Activated CD8-positive, alpha-beta memory T cell treated with anti-CD3 and anti-CD28 coated beads, Interleukin-2, amount 50 U/mL, for 48 hours (primary cell): ENCODE measurements at regions not wholly inside any gene's neighbourhood (a gene's known extent, or its start where the extent isn't known, plus 50 kb on each side); places are given as distances from the start of the nearest gene placed in this dataset.
"Not testable (repeated sequence)": the region's sequence is repeated elsewhere in the genome, so short reads cannot be mapped to it uniquely, and the experiment has no call there.

Source experiments
- DNase-seq: peaks from one replicate; pipeline ENCODE4 v3.0.0-alpha.2; 2020

DNA sequence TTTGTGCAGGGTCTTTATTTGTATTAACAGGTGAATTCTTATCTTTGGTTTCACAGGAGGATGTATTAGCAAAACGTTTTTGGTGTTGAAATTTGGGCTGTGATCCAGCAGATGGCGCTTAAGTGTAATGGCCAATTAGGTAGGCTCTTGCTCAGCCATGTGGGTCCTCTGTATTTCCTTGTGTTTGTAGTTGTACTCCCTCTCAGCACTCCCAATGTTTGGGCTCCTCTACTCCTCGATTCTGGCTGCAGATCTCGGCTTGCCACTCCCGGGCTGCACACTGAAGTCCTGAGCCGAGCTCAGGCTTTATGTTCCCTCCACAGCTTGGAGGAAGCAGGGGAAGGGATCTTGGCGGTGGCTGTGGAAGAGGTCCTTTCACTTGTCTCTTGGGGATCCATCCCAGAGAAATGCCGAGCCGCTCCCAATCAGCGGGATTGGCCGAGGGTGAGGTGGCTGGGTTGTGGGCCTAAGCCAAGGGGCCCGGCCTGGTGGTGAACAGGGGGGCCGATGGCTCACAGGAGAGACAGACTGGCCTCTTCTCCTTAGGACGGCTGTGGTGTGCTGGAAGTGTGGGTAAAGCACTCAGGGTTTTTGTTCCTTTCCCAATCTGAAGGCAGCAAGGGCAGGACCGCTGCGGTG lies 133.7 kb downstream of the AEBP2 start:
- DNase-seq, result no peak

DNA sequence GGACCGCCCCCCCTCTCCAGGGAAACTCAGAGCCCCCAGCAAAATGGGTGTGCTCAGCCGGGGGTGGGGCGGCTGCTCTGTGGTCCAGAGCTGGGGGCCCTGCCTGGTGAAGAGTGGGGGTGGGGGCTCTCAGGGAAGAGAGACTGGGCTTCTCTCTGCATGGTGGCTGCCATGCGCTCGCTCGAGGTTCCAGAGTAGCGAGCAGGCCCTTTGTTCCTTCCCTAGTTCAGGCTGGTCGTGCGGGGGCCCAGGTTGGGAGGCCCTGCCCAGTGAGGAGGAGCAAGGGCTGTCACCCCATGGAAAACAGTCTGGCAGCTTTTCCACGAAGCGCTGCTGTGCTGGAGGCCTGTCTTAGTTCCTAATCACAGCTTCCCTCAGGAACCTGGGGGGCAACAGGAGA lies 134.6 kb downstream of the AEBP2 start:
- no peak for DNase-seq

DNA sequence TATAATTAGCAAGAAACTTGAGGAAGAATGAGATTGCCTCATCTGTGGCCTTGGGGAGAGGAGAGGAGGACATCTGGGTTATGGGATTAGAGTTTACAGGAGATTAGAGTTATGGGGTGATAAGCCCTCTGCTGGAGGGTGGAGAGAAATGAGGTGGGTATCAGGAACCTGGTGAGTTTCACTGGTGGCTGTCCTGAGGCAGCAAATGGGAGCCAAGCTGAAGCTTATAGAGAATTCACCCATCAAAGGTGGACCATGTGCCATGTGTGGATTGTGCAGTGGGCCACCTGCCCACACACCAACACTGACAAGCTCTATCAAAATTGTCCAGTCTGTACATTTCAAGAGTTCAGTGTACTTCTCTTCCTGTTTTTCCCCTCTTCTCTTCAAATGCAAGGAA lies 135.3 kb downstream of the AEBP2 start:
- no peak for DNase-seq

DNA sequence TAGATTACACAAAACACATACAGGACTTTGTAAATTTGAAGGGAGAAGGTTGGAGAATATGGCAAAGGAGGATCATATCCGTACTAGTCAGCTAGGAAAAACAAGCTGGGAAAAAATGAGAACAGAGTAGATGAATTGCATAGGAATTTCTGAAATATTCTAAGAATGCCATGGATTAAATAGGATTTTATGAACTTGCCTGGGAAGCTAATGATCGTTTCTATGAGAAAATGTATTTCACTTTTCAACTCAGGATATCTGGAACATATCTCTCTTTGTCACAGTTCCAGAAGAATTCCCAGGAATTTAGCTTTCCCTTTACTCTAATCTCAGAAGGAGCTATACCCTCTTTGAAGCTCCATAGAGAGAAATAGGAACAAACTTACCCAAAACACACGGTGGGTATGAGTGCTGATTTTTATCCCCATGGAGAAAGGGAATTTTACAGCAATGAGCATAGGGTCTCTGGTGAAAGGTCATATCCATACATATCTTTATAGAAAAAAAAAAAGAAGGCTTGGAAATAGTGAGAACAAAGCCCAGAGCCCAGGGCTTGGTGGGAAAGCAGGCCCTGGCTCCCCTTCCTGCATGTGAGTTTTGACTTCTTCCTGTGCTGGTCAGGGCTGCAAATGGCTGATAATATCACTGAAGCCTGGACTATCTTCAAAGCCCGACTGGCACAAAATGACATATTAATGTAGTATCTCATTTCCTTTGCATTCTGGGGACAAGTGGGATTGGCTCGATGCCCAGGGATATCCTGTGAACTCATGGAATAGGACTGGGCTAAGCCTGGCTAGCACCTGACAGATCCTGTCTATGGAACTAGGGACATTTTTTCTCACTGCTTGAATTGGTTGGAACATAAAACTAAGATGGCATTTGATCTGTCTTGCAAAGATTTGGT lies 136.3 kb downstream of the AEBP2 start:
- no peak for DNase-seq

DNA sequence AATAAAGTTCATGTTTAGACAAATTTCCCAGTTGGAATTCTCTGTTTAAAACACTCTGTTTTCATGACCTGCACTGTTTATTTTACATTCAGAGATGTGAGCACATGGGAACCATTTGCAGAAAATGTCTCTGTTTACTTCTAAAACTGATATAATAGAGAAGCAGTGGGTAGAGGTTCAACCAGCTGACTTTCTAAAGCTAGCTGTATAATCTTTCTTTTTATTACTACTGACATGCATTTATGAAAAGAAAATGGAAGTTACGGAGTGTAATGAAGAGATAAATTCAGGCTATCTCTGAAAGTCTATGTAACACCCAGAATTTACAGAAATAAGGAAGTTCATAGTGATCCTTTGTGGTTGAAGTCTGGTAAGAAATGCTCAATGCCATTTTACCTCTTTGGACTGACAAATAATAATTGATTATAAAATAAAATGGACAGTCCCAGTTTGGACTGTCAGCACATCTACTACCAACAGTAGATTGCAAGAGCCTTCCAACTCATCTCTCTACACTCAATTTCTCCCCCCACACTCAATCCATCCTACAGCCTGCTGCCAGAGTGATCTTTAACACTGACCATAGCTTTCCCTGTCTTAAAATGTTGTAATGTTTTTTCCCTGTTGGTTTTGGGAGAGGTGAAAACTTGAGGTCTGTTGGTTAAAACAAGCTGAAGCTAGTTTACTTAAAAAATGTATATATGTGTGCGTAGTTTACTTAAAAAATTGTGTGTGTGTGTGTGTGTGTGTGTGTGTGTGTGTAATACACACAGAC lies 137.4 kb downstream of the AEBP2 start:
- no peak for DNase-seq

DNA sequence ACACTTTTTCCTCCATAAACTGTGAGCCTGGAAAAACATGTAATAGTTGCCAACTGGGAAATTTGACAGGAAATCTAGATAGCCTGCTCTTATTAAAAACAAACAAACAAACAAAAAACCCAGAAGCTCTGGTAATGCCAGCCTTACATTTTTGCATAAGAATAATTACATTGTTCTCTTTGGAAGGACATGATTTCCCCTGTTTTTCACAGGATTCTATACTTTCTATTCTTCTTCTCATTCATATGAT lies 137.9 kb downstream of the AEBP2 start:
- DNase-seq, result no peak

DNA sequence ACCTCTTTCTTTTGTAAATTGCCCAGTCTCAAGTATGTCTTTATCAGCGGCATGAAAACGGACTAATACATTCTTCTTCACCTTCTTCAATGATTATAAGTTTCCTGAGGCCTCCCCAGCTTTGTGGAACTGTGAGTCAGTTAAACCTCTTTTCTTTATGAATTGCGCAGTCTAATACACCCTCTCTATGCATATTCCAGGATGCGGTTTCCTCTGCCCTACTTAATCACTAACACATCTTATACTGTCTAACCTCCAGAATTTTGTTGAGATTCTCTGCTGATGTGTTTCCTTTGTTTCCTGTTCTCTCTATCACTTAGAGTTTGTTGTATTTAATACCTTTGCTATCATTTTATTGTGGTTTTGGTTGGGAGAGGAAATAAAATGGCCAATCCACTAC lies 145.4 kb downstream of the AEBP2 start:
- no peak for DNase-seq

DNA sequence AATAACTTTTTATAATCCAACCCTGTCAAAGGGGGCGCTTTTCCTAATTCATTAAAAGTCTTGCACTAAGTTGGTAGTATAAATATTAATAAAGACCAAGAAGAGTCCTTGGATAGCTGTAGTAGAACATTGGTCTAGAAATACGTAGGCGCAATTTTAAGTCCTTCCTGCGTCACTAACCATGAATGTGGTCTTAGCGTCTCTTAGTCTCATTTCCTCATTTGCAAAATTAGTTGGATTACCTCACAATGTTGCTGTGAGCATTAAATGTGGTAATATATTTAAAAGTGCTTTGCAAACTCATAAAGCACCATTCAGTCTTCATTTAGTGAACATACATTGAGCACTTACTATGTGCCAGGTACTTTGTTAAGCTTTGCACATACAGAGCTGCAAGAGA lies 149.7 kb downstream of the AEBP2 start:
- no peak for DNase-seq

DNA sequence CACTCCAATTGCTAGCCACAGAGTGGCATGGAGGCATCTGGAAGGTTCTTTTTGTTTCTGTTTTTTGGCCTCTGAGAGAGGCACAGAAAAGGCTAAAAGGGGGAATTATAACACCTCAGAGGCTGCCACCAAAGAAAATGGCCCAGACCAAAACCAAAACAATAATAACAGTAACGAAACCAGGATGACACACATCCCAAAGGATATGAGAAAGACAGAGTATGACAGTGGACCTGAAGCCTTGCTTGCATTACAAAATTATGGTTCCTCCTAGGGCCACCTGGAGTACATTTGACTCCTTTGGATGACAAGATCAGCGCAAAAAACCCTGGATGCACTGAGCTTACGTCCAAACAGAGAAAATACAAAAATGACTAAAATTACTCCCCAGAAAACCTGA lies 152.7 kb downstream of the AEBP2 start:
- DNase-seq, result no peak

DNA sequence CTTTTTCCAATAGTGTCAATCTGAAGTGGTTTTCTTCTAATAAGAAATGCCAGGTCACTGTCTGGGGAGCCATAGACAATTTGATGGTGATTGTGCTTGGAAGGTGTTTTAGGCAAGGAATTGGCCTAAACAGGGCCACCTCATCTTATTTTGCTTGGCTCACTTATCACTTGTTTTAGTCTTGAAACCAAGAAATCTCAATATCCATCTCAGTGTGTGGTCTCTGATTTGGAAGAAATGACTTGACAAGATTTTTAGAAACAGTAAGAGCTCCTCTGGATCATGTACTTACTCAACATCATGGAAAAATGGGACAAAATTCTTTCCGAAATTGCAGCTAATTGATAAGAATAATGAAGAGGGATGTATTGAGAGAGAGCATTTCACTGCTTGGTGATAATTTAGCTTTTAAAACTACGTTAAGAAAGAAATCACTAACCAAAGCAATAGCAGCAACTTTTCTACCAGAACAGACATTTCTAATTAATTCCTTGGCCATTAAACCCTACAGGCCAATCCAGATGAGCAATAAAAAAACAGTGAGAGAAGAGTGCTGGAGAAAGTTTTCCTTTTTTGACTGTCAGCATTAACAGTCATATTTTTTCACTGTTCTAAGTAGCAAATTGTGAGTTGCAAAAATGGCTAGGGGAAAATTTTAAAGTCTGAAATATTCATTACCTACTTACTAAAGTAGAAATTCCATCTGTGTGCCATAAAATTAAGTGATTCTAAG lies 157.3 kb downstream of the AEBP2 start:
- no peak for DNase-seq

DNA sequence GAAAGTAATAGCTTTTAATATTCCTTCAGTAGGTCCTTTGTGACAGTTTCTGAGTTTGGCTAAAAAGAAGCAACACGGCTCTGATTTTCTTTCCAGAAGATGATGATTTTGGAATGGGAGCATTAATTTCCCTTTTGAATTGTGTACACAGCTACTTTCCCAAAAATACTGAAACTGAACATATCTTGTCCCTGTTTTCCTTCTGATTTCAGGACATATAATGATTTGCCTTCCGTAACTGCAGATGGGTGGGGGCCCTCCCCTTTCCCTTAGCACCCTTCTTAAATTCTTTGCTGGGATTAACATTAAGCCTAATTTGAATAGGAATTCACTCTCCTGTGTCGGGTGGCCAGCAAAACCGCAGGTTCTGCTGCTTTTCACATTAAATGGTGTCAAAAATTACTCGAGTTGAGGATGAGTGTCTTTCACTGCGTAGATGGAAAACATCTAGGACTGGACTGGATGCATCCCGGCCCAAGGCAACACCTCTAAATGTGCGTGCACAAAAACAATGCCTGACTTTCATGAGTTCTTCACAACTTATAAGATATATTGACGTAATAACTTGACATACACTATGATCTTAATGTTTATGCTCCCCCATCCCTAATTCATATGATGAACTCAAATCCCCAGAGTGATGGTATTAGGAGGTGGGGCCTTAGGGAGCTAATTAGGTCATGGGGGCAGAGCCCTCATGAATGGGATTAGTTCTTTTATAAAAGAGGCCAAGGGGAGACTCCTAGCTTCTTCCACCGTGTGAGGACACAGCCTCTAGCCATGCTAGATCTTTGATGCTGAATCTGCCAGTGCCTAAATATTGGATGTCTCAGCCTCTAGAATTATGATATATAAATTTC lies 158.1 kb downstream of the AEBP2 start:
- DNase-seq, result no peak

DNA sequence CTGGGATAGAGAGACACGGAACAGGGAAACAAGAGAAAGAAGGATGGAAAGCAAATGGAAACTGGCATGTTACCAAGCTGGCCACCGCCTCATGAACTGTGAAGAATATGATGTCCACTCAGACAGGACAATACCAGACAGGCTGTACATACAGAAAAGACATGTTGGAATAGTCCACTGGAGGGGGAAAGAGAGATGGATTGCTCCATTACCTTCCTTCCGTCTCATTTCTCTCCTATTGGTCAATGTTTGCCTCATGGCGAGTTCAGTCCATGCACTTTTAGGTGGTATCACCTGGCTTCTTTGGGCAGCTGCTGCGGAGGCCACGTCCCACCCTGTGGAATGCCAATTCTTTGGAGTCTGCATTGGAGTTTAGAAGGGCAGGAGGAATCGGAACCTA lies 166.4 kb downstream of the AEBP2 start:
- DNase-seq, result no peak

DNA sequence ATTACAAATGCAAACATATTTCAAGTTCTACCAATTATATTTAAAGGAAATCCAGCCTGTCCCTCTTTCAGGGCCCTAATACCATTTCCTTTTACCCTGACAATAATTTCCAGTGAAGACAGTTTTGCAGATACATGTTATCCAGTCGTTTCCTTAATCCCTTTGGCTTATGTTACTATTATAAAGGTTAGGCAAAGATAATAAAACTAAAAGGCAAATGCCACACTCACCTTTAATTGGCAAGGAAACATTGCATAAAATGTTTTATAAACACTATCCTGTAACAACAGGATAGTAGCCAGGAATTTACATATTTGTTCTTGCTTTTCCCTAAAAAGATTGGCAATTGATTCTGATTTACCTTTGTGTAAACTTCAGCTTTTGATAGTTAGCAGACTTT lies 168.7 kb downstream of the AEBP2 start:
- no peak for DNase-seq

DNA sequence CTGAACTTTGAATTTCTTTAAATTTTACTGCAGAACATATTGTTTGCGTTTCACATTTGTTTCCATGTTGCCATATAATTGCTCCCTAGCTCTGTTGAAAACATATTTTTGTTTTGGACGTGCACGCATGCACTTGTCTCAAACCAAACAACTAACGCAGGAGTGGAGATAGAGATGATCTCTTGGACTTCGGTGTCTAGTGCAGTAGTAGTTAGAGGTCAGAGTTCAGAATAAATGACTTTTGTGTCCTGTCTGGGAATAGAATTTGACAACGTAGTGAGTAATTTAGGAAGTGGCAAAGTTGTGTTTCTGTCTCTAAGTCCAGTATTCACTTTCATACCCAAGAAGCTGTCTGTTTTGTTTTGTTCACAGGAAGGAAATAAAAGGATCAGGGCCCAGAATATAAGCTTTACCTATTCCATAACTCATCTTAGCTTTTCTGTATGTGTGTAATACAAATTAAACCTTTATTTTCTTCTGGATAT lies 173.8 kb downstream of the AEBP2 start:
- no peak for DNase-seq

DNA sequence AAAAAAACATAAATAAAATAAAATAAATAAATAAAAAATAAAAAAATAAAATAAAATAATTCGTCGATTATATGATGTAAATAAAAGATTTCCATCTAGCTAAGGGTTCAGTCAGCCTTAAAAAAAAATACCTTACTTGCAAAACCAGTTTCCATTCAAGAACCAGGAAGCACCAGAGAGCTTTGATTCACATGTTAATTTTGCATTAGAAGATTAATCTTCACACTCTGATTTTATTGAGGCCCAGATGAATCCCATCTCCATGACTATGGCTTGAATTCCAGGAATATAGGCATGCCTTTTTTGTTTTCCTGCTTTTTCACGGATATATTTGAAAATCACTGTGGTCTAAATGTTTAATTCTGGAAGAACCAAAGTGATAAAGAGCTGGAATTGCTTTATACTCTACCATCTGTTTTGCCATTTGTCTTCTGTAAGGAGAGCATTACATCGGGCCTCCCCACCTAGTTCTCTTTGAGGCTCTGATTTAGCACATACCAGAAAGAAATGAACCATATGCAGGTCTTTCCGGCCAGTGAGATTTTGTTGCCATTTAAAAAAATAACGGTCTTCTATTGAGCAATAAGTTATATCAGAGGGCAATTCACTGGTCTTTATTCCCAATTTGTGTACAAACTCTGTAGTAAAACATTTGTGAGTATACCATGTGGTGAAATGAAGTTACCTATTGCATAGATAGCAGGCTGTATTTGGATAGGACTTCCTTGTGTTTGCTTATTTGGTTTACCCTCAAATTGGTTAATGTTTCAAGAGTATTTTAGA lies 175.5 kb downstream of the AEBP2 start:
- DNase-seq, result no peak

DNA sequence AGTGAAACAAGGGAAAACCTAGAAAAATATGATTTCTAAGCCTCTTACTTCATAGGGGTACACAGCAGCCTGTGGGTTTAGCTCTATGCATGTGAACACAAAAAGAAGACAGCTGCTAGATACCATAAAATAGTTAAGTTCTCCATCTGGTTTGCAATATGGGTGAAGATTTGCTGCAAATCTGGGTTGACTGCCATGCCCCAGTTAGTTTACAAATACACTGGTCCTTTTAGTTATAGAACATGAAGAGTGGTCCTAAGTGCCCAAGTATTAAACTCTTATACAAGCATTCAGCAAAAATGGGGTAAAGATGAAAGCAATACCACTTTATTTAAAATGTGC lies 176.1 kb downstream of the AEBP2 start:
- no peak for DNase-seq

DNA sequence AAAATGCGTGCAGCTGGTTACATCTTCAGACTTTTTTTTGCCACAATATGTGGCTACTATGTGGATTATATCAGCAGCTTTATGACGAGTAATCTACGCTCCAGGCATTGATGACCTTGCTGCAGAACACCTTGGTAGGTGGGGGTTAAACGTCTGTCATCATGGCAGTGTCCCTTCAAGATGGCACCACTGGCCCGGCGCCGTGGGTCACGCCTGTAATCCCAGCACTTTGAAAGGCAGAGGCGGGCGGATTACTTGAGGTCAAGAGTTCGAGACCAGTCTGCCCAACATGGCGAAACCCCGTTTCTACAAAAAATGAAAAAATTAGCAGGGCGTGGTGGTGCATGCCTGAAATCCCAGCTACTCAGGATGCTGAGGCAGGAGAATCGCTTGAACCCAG lies 177.5 kb downstream of the AEBP2 start:
- DNase-seq, result no peak

DNA sequence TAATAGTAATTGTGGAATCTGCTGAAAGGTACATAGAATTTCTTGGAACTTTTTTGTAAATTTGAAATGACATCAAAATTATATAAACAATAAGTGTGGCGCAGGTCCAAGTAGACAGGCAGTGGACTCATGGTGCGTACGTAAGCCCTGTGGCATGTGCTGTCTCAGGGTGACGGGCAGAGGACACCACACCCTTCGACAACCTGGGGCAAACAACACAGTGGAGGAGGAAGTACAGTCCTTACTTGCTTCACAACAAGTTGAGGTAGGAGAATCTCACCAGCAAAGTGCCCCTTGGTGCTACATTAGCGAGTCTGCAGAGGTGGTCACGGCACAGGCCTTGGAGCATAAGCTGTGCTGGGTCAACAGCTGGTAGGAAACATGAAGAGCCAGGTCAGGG lies 180.9 kb downstream of the AEBP2 start:
- no peak for DNase-seq

DNA sequence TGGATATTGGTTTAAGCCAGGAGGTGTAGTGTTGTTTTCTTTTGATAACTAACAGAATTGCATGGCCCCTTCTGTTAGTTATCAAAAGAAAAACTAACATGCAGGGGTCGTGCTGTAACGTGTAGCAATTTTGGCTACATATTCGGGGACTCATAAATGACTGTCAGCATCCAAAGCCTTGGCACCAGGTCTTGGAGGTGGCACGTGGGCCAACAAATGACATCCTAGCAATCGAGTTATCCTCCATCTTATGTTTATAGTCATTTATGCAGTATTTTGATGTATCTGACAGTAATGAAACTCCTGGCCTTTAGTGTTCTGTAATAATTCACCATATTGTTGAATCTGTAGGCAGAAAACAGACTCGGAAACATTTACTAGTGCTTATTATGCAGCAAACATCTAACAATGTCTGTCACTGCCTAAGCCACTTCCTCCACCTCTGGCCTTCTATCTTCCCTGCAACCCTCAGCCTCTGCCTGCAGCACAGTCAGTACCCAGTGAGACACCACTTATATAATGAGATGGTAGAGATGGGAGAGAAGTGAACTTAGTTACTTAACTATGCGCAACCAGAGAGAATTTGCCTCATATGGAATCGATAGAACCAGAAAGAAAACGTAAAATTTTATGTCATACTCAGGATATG lies 184.6 kb downstream of the AEBP2 start:
- no peak for DNase-seq

DNA sequence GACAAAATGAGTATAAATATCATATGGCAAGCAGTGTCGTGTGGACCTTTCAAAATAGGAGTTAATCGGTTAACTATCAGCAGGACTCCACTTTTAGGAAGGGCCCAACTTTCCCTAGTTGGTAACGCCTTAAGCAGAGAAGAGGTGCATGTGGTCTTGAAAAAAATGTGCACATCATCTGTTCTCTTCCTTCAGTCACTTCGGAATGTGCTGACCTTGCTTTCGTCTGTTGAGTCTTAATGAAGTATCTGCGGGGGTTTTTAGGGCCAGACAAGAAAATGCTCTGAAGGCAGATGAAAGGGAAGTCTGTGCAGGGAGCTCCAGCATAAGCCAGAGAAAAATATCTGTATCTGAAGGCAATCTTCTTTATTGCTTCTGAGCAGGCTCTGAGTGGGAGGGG lies 185.2 kb downstream of the AEBP2 start:
- no peak for DNase-seq

DNA sequence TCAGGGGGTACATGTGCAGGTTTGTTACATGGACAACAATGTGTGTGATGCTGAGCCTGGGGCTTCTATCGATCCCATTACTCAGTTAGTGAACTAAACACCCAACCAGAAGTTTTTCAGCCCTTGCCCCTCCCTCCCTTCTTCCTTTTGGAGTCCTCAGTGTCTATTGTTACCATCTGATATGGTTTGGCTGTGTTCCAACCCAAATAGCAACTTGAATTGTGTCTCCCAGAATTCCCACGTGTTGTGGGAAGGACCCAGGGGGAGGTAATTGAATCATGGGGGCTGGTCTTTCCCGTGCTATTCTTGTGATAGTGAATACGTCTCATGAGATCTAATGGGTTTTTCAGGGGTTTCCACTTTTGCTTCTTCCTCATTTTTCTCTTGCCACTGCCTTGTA lies 186.3 kb downstream of the AEBP2 start:
- DNase-seq, result not testable (repeated sequence)
